NCI-H1930 (cell line): ENCODE measurements at regions not wholly inside any gene's neighbourhood (a gene's known extent, or its start where the extent isn't known, plus 50 kb on each side); places are given as distances from the start of the nearest gene placed in this dataset.
"Not testable (repeated sequence)": the region's sequence is repeated elsewhere in the genome, so short reads cannot be mapped to it uniquely, and the experiment has no call there.

Experiments
- DNase-seq, 2 experiments: peaks; one replicate each; lab custom pipeline; 2025; lab: John Stamatoyannopoulos, UW

DNA sequence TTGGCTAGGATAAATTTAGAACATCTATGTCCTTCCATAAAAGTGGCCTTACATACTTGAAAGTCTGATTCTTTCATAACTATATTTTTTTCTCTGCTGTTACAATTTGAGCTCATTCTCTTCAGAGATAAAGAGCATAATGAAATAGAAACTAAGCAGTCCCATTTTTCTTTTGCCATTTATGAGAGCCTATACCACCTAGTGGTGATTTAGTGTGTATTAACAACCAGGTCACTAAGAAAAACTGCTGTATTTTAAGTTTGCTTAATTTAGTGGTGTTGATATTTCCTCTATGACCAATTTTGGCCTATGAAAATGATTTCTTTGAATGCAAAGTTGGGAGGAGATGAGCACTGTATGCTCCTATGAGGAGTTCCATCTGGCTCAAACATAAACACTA is 88.7 kb upstream of the ZWINT start:
- no peak for DNase-seq

GRCh38 chr10:56447613-56448012 is 86.6 kb upstream of the ZWINT start:
- DNase-seq, result not testable (repeated sequence)

DNA sequence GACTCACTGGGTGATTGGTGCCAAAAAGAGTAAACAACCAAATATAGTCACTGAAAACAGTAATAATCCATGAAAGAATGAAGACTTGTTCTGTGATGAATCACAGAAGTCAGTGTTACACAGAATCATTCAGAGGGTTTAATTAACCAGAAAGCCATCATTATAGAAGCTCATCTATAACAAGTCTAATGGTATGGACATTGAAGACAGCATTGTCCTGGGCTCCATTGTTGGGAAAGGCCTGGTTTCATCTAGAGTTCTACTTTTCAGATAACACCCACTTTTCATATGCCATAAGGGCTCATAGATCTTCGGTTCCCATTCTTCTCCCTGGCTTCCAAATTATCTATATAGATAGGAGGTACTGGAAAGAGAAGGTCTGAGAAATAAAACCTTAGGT is 80.3 kb upstream of the ZWINT start:
- DNase-seq, result peak; percentile 4 to 25
